Hepatocyte (in vitro differentiated cells): ENCODE measurements at regions not wholly inside any gene's neighbourhood (a gene's known extent, or its start where the extent isn't known, plus 50 kb on each side); places are given as distances from the start of the nearest gene placed in this dataset.

Experiments used
- CTCF ChIP-seq: fragments of 200-600 bp; sonication (generic); IDR thresholded peaks from 2 replicates; pipeline ENCODE4 v1.5.1; 2016; ENCODE audit warnings: antibody characterized with exemption, mild to moderate bottlenecking; ENCODE audit not compliant: poor library complexity
- EZH2 ChIP-seq: fragments of 200-600 bp; sonication (generic); IDR thresholded peaks from 2 replicates; pipeline ENCODE4 v1.6.1; 2016; ENCODE audit warnings: antibody characterized with exemption, mild to moderate bottlenecking, borderline replicate concordance
- EZH2phosphoT487 ChIP-seq: fragments of 200-600 bp; sonication (generic); IDR thresholded peaks from one replicate; pipeline ENCODE4 v1.6.1; 2018; ENCODE audit warnings: antibody characterized with exemption, mild to moderate bottlenecking, low read depth, moderate library complexity; ENCODE audit not compliant: unreplicated experiment, severe bottlenecking

GRCh38 chr3:18282507-18282906 is 142.6 kb downstream of the SATB1 start:
- TF ChIP-seq CTCF (no peak), EZH2phosphoT487 (no peak), EZH2 (no peak)
